22Rv1 (cell line): ENCODE measurements at regions not wholly inside any gene's neighbourhood (a gene's known extent, or its start where the extent isn't known, plus 50 kb on each side); places are given as distances from the start of the nearest gene placed in this dataset.
"Not testable (repeated sequence)": the region's sequence is repeated elsewhere in the genome, so short reads cannot be mapped to it uniquely, and the experiment has no call there.

ENCODE experiments used
- H3K27ac ChIP-seq: fragments of 450-650 bp; 2 replicates; pipeline ENCODE4 v1.5.1; 2017
- ZFX ChIP-seq: fragments of 450-650 bp; IDR thresholded peaks from 2 replicates; pipeline ENCODE4 v1.6.1; 2017; ENCODE audit warnings: antibody characterized with exemption, borderline replicate concordance
- TF ChIP-seq, protein P1 (sequence below): fragments of 450-650 bp; IDR thresholded peaks from 2 replicates; pipeline ENCODE4 v1.5.1; 2017; ENCODE audit warnings: mild to moderate bottlenecking

DNA sequence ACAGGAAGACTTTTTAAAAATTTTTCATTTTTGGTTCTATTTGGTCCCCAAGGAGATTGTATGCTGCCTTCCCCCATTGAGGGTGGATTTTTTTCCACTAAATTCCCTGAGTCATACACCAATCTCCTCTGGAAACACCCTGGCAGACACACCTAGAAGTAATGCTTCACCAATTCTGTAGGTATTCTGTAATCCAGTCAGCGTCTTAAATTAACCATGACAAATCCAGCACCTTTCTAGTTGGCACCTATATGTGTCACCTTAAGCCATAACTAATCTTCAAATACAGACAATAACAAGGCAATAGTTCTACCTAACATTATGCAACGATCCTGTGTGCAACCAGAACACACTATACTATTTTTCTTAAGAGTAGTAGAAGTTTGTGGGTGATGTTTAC, 459.1 kb upstream of the NDN start:
- H3K27ac ChIP-seq, result no peak overlapping the region
- TF ChIP-seq ZFX, result no peak
- TF ChIP-seq, protein P1, sequence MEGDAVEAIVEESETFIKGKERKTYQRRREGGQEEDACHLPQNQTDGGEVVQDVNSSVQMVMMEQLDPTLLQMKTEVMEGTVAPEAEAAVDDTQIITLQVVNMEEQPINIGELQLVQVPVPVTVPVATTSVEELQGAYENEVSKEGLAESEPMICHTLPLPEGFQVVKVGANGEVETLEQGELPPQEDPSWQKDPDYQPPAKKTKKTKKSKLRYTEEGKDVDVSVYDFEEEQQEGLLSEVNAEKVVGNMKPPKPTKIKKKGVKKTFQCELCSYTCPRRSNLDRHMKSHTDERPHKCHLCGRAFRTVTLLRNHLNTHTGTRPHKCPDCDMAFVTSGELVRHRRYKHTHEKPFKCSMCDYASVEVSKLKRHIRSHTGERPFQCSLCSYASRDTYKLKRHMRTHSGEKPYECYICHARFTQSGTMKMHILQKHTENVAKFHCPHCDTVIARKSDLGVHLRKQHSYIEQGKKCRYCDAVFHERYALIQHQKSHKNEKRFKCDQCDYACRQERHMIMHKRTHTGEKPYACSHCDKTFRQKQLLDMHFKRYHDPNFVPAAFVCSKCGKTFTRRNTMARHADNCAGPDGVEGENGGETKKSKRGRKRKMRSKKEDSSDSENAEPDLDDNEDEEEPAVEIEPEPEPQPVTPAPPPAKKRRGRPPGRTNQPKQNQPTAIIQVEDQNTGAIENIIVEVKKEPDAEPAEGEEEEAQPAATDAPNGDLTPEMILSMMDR, result no peak

DNA sequence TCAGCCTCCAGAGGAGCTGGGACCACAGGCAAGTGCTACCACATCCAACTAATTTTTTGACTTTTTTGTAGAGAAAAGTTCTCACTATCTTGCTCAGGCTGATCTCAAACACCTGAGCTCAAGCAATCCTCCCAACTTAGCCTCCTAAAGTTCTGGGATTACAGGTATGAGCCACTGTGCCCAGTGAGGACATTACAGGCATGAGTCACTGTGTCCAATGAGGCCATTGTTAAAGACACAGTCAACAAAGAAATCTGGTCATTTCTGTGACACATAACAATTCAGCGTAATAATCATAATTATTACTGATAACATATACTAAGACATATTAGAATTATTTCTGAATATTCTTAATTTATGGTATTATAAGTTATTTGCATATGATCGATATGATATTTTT, 463.4 kb upstream of the NDN start:
- no peak for TF ChIP-seq ZFX
- TF ChIP-seq, protein P1, result no peak
- H3K27ac ChIP-seq, result no peak overlapping the region

DNA sequence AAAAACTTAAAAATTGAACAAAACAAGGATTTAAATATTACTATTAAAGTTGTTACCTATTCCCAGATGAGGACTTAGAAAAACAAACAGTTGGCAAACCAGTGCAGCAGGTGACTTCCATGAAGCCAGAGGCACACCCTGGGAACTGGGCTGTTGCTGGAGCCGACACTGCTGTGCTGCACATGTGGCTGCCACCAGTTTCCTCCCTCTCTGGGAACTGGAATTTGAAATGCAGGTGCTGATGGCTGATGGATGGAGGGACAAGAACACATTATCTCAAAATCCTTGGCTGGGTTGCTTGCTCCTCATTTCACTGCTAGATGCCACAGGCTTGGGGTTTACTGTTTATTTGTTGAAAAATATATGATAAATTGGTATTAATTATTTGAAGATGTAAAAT, 471.2 kb upstream of the NDN start:
- not testable (repeated sequence) for H3K27ac ChIP-seq

DNA sequence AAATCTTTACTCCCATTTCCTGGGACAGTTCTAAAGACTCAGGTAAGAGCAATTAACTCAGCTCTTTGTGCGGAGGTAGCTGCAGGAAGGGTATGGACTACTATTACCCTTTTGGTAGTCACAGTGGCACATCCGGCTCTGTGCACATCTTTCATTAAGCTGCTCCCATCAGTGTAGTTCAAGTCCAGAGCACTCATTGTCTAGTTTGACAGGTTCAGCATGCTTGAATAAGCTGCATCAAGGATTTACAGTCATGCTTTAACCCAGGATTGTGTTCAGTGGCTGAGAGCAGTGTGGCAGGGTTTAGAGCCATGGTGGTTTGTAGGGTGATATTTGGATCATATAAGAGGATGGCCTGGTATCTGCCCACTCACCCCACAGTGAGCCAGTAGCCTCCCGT, 478.4 kb upstream of the NDN start:
- not testable (repeated sequence) for H3K27ac ChIP-seq

DNA sequence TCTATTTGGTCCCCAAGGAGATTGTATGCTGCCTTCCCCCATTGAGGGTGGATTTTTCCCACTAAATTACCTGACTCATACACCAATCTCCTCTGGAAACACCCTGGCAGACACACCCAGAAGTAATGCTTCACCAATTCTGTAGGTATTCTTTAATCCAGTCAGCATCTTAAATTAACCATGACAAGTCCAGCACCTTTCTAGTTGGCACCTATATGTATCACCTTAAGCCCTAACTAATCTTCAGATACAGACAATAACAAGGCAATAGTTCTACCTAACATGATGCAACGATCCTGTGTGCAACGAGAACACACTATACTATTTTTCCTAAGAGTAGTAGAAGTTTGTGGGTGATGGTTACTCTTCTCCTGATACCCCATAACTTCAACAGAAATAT, 473.3 kb upstream of the NPAP1 start:
- not testable (repeated sequence) for H3K27ac ChIP-seq

DNA sequence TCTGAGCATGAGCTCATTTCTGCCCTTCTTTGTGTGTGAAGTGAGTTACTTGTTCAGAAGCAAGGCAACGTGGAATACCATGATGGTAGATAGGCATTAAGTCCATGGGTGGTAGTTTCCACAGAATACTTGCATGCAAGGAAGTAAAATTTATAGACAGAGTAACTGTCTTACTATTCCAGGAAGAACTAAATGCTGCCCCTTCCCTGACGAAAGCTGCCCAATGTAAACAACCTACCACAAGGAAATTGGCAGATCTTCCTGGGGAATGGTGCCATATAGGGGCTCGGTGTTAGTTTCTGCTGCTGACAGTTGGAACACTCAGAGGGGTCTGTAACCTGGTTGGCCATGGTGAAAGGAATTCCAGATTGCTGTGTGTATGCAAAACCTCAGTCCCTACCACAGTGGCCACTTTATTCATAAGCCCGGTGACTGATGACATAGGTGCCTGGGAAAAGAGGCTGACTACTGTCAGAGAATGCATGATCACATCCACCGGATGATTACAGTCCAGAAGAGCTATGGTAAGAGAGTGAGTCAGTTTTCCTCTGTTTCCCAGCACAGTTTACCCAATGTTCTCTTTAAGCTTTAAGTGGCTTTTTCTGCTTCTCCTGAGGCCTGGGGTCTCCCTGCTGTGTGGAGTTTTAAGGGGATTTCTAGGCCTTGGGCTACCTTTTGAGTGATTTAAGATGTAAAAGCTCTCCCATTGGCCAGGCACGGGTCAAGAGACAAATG, 463.7 kb upstream of the NPAP1 start:
- not testable (repeated sequence) for H3K27ac ChIP-seq

DNA sequence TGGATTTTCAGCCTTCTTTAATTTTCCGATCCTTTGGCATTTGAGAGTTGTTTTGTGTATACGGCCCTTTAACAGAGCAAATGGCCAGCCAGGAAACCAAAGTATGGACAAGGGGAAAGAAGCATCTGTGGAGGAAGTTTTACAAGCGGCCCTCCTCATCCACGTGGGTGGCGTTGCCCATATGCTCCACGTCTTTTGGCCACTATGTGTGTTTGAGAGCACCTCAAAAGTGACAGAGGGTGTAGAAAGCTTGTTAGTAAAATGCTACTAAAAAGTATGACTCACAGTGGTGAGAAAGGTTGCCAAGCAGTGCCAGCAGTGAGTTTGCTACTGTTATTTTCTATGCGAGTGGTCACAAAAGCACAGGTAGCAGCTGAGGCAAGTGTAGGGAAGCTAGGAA, 451.8 kb upstream of the NPAP1 start:
- TF ChIP-seq, protein P1, result no peak
- TF ChIP-seq ZFX, result no peak
- no peak overlapping the region for H3K27ac ChIP-seq

DNA sequence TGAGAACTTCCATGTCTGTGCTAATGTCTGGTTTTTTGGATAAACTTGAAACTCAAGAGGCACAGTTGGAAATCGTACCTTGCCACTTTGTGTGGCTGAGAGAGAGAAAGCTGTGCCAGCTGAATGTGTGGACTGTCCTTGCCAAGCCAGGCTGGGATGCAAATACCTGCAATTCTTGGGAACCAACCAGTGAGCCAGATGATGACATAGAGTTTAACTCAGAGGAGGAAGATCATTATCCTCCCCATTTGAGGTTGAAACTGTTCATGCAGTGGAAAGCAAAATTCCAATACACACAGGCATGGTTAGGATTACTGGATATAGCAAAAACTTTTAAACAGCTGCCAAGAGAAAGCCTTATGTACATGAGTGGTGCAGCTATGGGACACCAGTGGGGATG, 451.4 kb upstream of the NPAP1 start:
- TF ChIP-seq, protein P1, result no peak
- TF ChIP-seq ZFX, result no peak
- H3K27ac ChIP-seq, result no peak overlapping the region

DNA sequence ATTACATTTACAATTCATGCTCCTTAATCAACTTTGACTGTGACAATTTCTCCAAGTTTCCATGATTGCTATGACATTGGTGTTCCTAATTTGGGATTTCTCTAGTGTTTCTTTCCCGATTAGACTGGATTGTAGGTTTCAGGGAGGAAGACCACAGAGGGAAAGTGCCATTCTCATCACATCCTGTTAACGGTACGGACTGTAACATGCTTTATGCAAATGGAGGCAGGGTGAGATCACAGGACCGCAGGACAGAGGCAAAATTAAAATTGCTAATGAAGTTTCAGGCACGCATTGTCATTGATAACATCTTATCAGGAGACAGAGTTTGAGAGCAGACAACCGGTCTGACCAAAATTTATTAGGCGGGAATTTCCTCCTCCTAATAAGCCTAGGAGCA, 446.7 kb upstream of the NPAP1 start:
- H3K27ac ChIP-seq, result not testable (repeated sequence)

DNA sequence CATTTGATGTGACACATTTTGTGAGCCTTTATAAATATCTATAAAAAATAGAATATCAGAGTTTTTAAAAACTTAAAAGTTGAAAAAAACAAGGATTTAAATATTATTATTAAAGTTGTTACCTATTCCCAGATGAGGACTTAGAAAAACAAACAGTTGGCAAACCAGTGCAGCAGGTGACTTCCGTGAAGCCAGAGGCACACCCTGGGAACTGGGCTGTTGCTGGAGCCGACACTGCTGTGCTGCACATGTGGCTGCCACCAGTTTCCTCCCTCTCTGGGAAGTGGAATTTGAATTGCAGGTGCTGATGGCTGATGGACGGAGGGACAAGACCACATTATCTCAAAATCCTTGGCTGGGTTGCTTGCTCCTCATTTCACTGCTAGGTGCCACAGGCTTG, 442.4 kb upstream of the NPAP1 start:
- H3K27ac ChIP-seq, result not testable (repeated sequence)

DNA sequence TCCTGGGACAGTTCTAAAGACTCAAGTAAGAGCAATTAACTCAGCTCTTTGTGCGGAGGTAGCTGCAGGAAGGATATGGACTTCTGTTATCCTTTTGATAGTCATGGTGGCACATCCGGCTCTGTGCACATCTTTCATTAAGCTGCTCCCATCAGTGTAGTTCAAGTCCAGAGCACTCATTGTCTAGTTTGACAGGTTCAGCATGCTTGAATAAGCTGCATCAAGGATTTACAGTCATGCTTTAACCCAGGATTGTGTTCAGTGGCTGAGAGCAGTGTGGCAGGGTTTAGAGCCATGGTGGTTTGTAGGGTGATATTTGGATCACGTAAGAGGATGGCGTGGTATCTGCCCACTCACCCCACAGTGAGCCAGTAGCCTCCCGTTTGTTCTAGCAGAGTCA, 435.0 kb upstream of the NPAP1 start:
- H3K27ac ChIP-seq, result not testable (repeated sequence)

DNA sequence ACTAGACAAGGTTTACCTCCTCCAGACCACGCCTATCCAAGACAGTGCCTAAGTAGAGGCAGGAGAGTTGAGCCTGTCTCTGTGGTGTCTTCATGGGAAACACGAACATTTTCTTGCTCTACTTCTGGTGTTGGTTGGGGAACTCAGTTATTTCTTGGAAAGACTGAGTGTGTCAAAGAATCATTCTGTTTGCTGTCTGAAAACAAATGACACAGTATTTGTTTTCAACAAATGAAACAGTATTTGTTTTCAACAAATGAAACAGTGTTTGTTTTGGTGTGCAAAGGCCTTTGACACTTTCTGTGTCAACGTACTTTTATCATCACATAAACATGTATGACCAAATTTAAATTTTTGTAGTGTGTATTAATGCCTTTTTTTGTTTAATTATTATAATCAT, 416.5 kb upstream of the NPAP1 start:
- H3K27ac ChIP-seq, result not testable (repeated sequence)

DNA sequence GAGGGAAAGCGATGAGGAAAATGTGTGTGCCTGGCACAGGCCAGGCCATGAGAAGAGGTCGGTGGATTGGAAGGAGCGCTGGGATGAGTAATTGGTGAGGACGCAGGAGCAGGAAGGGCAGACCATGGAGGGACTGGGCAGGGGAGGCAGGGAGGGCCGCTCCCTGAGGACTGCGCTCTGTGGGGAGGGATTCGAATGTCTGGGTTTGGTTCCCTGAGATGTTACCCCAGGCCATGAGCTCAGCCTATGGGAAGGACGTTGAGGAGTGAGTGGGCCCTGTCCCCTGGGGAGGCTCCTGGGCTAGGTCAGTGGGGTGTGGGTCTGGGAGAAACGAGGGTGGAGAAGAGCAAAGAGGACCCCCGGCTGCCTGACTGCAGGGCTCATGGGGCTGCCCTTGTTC, 415.2 kb upstream of the NPAP1 start:
- not testable (repeated sequence) for H3K27ac ChIP-seq

DNA sequence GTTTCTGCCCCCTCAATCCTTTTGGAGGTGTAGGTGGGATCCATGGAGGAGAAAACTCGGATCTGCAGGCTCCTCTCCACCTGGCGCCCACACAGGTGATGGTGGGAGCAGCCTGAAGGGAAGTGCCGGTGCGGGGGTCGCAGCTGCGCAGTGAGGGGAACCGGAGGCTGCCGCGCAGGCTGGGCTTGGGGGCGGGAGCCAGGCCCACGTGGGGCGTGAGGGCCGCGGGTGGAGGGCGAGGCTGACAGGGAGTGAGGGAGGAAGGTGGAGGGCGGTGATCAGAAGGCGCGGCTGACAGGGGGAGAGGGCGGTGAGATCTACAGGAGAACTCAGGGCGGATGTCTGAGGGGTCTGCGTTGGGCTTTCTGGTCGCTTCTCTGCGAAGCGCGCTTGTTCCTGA, 414.7 kb upstream of the NPAP1 start:
- not testable (repeated sequence) for H3K27ac ChIP-seq

DNA sequence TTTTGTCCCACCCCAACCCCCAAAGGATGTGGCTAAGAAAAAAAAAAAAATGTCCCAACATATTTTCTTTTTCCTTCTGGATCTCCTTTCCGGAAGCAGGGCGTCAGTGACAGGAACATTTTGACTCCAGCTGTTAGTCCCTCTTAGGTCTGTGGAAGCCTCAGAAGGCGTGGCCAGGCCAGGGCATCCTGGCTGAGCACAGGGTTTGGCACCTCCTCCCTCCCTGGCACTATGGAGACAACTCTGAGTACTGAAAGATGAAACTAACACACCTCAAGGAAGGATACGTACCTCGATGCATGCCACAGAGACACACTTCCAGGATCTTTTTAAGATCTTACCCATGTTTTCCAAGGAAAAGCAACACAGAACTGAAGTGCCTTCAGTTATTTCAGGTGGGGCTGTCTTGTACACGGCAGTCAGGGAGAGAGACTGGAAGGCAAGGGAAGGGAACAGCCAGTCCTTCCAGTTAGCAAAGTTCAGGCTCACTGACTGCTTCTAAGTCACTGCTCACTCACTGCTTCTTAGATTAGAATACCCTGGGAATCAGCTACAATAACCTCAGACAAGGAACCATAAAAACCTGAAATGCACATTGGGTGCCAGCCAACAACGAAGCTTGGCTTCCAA, 406.9 kb upstream of the NPAP1 start:
- H3K27ac ChIP-seq, result not testable (repeated sequence)
